Mesothelial cell of epicardium (in vitro differentiated cells): ENCODE measurements at regions not wholly inside any gene's neighbourhood (a gene's known extent, or its start where the extent isn't known, plus 50 kb on each side); places are given as distances from the start of the nearest gene placed in this dataset.
"Not testable (repeated sequence)": the region's sequence is repeated elsewhere in the genome, so short reads cannot be mapped to it uniquely, and the experiment has no call there.

Experiments
- DNase-seq, 2 experiments: peaks; one replicate each; pipeline ENCODE4 v3.0.0; 2021; ENCODE audit warnings: low spot score in 2 of 2; ENCODE audit not compliant: unreplicated experiment in 2 of 2
- H3K27ac Mint-ChIP-seq: 2 replicates; pipeline ENCODE4 v1.8.0; 2021; ENCODE audit warnings: mixed read lengths
- H3K27me3 Mint-ChIP-seq: 2 replicates; pipeline ENCODE4 v1.8.0; 2021; ENCODE audit warnings: low read depth, mixed read lengths
- H3K36me3 Mint-ChIP-seq: 2 replicates; pipeline ENCODE4 v1.8.0; 2021; ENCODE audit warnings: mixed read lengths
- H3K4me1 Mint-ChIP-seq: 2 replicates; pipeline ENCODE4 v1.8.0; 2021; ENCODE audit warnings: mixed read lengths
- H3K4me3 Mint-ChIP-seq: 2 replicates; pipeline ENCODE4 v1.8.0; 2021; ENCODE audit warnings: mild to moderate bottlenecking, moderate library complexity, mixed read lengths
- H3K9me3 Mint-ChIP-seq: 2 replicates; pipeline ENCODE4 v1.8.0; 2021; ENCODE audit warnings: mixed read lengths
- TF ChIP-seq, protein P1 (sequence below): fragments of 200-600 bp; sonication (generic); IDR thresholded peaks from one replicate; pipeline ENCODE4 v1.5.0; 2021; ENCODE audit warnings: antibody characterized with exemption; ENCODE audit not compliant: unreplicated experiment

GRCh38 chr1:64410217-64410616 lies 59.7 kb upstream of the CACHD1 start:
- H3K27ac Mint-ChIP-seq = no peak overlapping the region
- TF ChIP-seq, protein P1, sequence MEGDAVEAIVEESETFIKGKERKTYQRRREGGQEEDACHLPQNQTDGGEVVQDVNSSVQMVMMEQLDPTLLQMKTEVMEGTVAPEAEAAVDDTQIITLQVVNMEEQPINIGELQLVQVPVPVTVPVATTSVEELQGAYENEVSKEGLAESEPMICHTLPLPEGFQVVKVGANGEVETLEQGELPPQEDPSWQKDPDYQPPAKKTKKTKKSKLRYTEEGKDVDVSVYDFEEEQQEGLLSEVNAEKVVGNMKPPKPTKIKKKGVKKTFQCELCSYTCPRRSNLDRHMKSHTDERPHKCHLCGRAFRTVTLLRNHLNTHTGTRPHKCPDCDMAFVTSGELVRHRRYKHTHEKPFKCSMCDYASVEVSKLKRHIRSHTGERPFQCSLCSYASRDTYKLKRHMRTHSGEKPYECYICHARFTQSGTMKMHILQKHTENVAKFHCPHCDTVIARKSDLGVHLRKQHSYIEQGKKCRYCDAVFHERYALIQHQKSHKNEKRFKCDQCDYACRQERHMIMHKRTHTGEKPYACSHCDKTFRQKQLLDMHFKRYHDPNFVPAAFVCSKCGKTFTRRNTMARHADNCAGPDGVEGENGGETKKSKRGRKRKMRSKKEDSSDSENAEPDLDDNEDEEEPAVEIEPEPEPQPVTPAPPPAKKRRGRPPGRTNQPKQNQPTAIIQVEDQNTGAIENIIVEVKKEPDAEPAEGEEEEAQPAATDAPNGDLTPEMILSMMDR = no peak
- H3K9me3 Mint-ChIP-seq = peaks cover 25% of the 10 kb centered on the region

DNA sequence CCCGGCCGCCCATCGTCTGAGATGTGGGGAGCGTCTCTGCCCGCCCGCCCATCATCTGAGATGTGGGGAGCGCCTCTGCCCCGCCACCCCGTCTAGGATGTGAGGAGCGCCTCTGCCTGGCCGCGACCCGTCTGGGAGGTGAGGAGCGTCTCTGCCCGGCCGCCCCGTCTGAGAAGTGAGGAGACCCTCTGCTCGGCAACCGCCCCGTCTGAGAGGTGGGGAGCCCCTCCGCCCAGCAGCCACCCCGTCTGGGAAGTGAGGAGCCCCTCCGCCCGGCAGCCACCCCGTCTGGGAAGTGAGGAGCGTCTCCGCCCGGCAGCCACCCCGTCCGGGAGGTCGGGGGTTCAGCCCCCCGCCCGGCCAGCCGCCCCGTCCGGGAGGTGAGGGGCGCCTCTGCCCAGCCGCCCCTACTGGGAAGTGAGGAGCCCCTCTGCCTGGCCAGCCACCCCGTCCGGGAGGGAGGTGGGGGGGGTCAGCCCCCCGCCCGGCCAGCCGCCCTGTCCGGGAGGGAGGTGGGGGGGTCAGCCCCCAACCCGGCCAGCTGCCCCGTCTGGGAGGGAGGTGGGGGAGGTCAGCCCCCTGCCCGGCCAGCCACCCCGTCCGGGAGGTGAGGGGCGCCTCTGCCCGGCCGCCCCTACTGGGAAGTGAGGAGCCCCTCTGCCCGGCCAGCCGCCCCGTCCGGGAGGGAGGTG lies 54.9 kb upstream of the CACHD1 start:
- not testable (repeated sequence) for H3K36me3 Mint-ChIP-seq, H3K4me3 Mint-ChIP-seq, H3K27ac Mint-ChIP-seq, DNase-seq, H3K27me3 Mint-ChIP-seq
- H3K4me1 Mint-ChIP-seq = peaks cover 13% of the 10 kb centered on the region
- peaks cover 10% of the 10 kb centered on the region for H3K9me3 Mint-ChIP-seq

More at GRCh38 chr1:64410217-64410616, 59.7 kb upstream of the CACHD1 start:
- Mint-ChIP-seq H3K27me3 (peaks cover 5% of the 10 kb centered on the region), H3K4me3 (no peak overlapping the region), H3K36me3 (no peaks in the 10 kb centered on the region), H3K4me1 (no peaks in the 10 kb centered on the region)
- DNase-seq = no peak

DNA sequence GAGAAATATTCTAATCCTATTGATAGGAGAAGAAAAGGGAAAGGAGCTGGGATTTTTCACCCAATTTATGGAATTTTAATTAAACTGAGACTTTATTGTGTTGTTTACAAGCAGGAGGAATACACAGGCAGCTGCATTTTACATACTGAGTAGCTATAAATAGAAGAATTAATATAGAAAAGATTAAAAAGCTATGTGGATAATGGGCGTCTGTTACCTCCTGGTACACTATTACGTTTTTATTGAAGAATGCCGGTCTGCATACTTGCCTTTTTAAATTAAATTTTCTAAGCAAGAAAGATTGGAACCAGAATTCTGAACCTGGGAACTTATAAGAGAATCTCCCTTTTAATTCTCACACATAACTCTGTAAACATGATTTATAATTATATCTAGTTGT lies 52.1 kb upstream of the CACHD1 start:
- H3K4me3 Mint-ChIP-seq = no peak overlapping the region
- peak overlapping the region; percentile 97 for H3K27ac Mint-ChIP-seq
- TF ChIP-seq, protein P1 = no peak
- peaks cover 5% of the 10 kb centered on the region for H3K9me3 Mint-ChIP-seq
- H3K36me3 Mint-ChIP-seq = no peaks in the 10 kb centered on the region
- H3K27me3 Mint-ChIP-seq = no peaks in the 10 kb centered on the region
- peaks cover 13% of the 10 kb centered on the region for H3K4me1 Mint-ChIP-seq
- no peak for DNase-seq
